ENCODE measurements at regions not wholly inside any gene's neighbourhood (a gene's known extent, or its start where the extent isn't known, plus 50 kb on each side); places are given as distances from the start of the nearest gene placed in this dataset.

GRCh38 chr2:51619961-51620360 is 588.0 kb upstream of the NRXN1 start:
- Histone ChIP-seq H3K4me3 (no peak overlapping the region), H3K36me3 (no peaks in the 10 kb centered on the region), H3K4me1 (no peaks in the 10 kb centered on the region), H3K27me3 (no peaks in the 10 kb centered on the region), H3K27ac (no peak overlapping the region), H3K9me3 (peaks cover 0 to 2% of the 10 kb centered on the region in 2 donors)
- in situ Hi-C loops (cut with MboI; ENCODE audit: low pct_ligation_motif_present in 1 of 4, low pct_unique_long_range_greater_than_20kb in 1 of 4, low sequenced_read_pairs in 3 of 4) = no loop called here
- DNase-seq = no peak
- intact Hi-C loops (cut with DNase I; ENCODE audit: low total_unique reads) = no loop called here
- TF ChIP-seq POLR2A (IDR thresholded peaks at IDR 0.05) (no peak), POLR2AphosphoS5 (IDR thresholded peaks at IDR 0.05) (no peak), EP300 (IDR thresholded peaks at IDR 0.05; ENCODE audit: low read depth) (no peak), CTCF (IDR thresholded peaks at IDR 0.05) (no peak)
- 57 to 60% methylated on average over 1 of the region's 1 CpG for WGBS, 2 donors (ENCODE audit: low coverage in 1 of 2)

- no peak overlapping the region for H3K27ac ChIP-seq
- no peaks in the 10 kb centered on the region for H3K4me1 ChIP-seq
- intact Hi-C loops (cut with DNase I; ENCODE audit: low total_unique reads) (no loop called here), in situ Hi-C loops (cut with MboI; ENCODE audit: low pct_ligation_motif_present in 1 of 4, low pct_unique_long_range_greater_than_20kb in 1 of 4, low sequenced_read_pairs in 3 of 4) (no loop called here)
- no peaks in the 10 kb centered on the region for H3K36me3 ChIP-seq
- H3K4me3 ChIP-seq = no peak overlapping the region
- 60 to 62% methylated on average over 2 to 3 of the region's 3 CpGs for WGBS, 2 donors (ENCODE audit: low coverage in 1 of 2)
- H3K9me3 ChIP-seq = peaks cover 0 to 5% of the 10 kb centered on the region in 2 donors
- H3K27me3 ChIP-seq = no peaks in the 10 kb centered on the region
- DNase-seq = no peak
- TF ChIP-seq CTCF (IDR thresholded peaks at IDR 0.05) (no peak), EP300 (IDR thresholded peaks at IDR 0.05; ENCODE audit: low read depth) (no peak), POLR2AphosphoS5 (IDR thresholded peaks at IDR 0.05) (no peak), POLR2A (IDR thresholded peaks at IDR 0.05) (no peak)
Measured at GRCh38 chr2:51612387-51612786, 580.5 kb upstream of the NRXN1 start.

GRCh38 chr2:51601706-51602105 is 569.8 kb upstream of the NRXN1 start:
- Histone ChIP-seq H3K27ac (no peak overlapping the region), H3K4me3 (no peak overlapping the region), H3K9me3 (no peaks in the 10 kb centered on the region), H3K27me3 (no peaks in the 10 kb centered on the region), H3K36me3 (no peaks in the 10 kb centered on the region), H3K4me1 (no peaks in the 10 kb centered on the region)
- no peak for TF ChIP-seq EP300 (IDR thresholded peaks at IDR 0.05; ENCODE audit: low read depth)
- no peak for TF ChIP-seq CTCF (IDR thresholded peaks at IDR 0.05)
- no peak for TF ChIP-seq POLR2AphosphoS5 (IDR thresholded peaks at IDR 0.05)
- TF ChIP-seq POLR2A (IDR thresholded peaks at IDR 0.05) = no peak
- 93 to 97% methylated on average over 5 of the region's 5 CpGs for WGBS, 2 donors (ENCODE audit: low coverage in 1 of 2)
- no peak for DNase-seq
- intact Hi-C loops (cut with DNase I; ENCODE audit: low total_unique reads) (no loop called here), in situ Hi-C loops (cut with MboI; ENCODE audit: low pct_ligation_motif_present in 1 of 4, low pct_unique_long_range_greater_than_20kb in 1 of 4, low sequenced_read_pairs in 3 of 4) (no loop called here)

GRCh38 chr2:51597086-51597485 is 565.2 kb upstream of the NRXN1 start:
- no peaks in the 10 kb centered on the region for H3K9me3 ChIP-seq
- intact Hi-C loops (cut with DNase I; ENCODE audit: low total_unique reads) (no loop called here), in situ Hi-C loops (cut with MboI; ENCODE audit: low pct_ligation_motif_present in 1 of 4, low pct_unique_long_range_greater_than_20kb in 1 of 4, low sequenced_read_pairs in 3 of 4) (no loop called here)
- no peak for DNase-seq
- no peaks in the 10 kb centered on the region for H3K27me3 ChIP-seq
- no peaks in the 10 kb centered on the region for H3K36me3 ChIP-seq
- no peaks in the 10 kb centered on the region for H3K4me1 ChIP-seq
- TF ChIP-seq POLR2AphosphoS5 (IDR thresholded peaks at IDR 0.05) = no peak
- no peak for TF ChIP-seq EP300 (IDR thresholded peaks at IDR 0.05; ENCODE audit: low read depth)
- no peak for TF ChIP-seq CTCF (IDR thresholded peaks at IDR 0.05)
- no peak for TF ChIP-seq POLR2A (IDR thresholded peaks at IDR 0.05)
- H3K4me3 ChIP-seq = no peak overlapping the region
- H3K27ac ChIP-seq = no peak overlapping the region

All from transverse colon (tissue), 4 donors.